H1 (cell line): ENCODE measurements at regions not wholly inside any gene's neighbourhood (a gene's known extent, or its start where the extent isn't known, plus 50 kb on each side); places are given as distances from the start of the nearest gene placed in this dataset.

Source experiments
- CTCF ChIA-PET: fragments of 300-600 bp; sonication (Branson Sonifier 250); formaldehyde crosslinking; loops from one replicate; lab custom pipeline; 2021; ENCODE audit not compliant: partially characterized antibody; lab: Charles Lee
- POLR2A ChIA-PET: fragments of 300-600 bp; sonication (Branson Sonifier 250); formaldehyde crosslinking; loops from one replicate; lab custom pipeline; 2021; ENCODE audit warnings: inconsistent platforms; ENCODE audit not compliant: partially characterized antibody; lab: Charles Lee
- DNase-seq, 2 experiments: peaks; one replicate each; pipeline versions ENCODE4 v3.0.0 to v3.0.0-alpha.2; 2010 to 2022; ENCODE audit warnings: low spot score in 2 of 2, low read depth in 1 of 2, mixed read lengths in 1 of 2
- FAIRE-seq: peaks from 2 replicates; lab custom pipeline; 2011; peaks lifted over from hg19 to GRCh38; lab: Jason Lieb, UNC
- H2AFZ ChIP-seq: 2 replicates; pipeline ENCODE4 v1.8.1; 2012; ENCODE audit warnings: low read length, inconsistent platforms
- H2AK5ac ChIP-seq: 2 replicates; pipeline ENCODE4 v1.6.1; 2013; ENCODE audit warnings: low read depth, low read length
- H2BK120ac ChIP-seq: replicated peaks from 2 replicates; pipeline ENCODE3; 2013; ENCODE audit warnings: low read depth, low read length, inconsistent platforms
- H2BK12ac ChIP-seq: 2 replicates; pipeline ENCODE4 v1.6.1; 2013; ENCODE audit warnings: low read depth, low read length
- H2BK15ac ChIP-seq: 2 replicates; pipeline ENCODE4 v1.6.1; 2013; ENCODE audit warnings: low read length
- H2BK20ac ChIP-seq: 2 replicates; pipeline ENCODE4 v1.6.1; 2013; ENCODE audit warnings: low read length
- H2BK5ac ChIP-seq: 2 replicates; pipeline ENCODE4 v1.6.1; 2013; ENCODE audit warnings: low read depth, low read length
- H3K14ac ChIP-seq: 2 replicates; pipeline ENCODE4 v1.6.1; 2013; ENCODE audit warnings: inconsistent platforms; ENCODE audit not compliant: insufficient read length
- H3K18ac ChIP-seq: 2 replicates; pipeline ENCODE4 v1.6.1; 2013; ENCODE audit warnings: low read length; ENCODE audit errors: extremely low read depth
- H3K23ac ChIP-seq: 2 replicates; pipeline ENCODE4 v1.6.1; 2013; ENCODE audit warnings: inconsistent platforms; ENCODE audit not compliant: insufficient read length
- H3K23me2 ChIP-seq: 2 replicates; pipeline ENCODE4 v1.6.1; 2013; ENCODE audit warnings: low read depth, low read length
- H3K27ac ChIP-seq: 2 replicates; pipeline ENCODE4 v1.6.1; 2011; ENCODE audit warnings: low read depth, low read length, inconsistent platforms
- H3K27me3 ChIP-seq, 4 experiments: replicated peaks in 1 of 4; 1 replicate in 1 of 4; 2 replicates in 3 of 4; pipeline versions ENCODE4 v1.6.1 to v1.8.1; 2011 to 2013; ENCODE audit warnings: low read length in 3 of 4, mild to moderate bottlenecking in 3 of 4, inconsistent platforms in 2 of 4, mixed read lengths in 2 of 4, moderate library complexity in 1 of 4; ENCODE audit not compliant: control insufficient read depth in 3 of 4, insufficient read depth in 3 of 4; ENCODE audit errors: extremely low read depth in 1 of 4
- H3K36me3 ChIP-seq, 4 experiments: 2 replicates each; pipeline versions ENCODE4 v1.6.1 to v1.8.1; 2011 to 2013; ENCODE audit warnings: mild to moderate bottlenecking in 4 of 4, low read length in 3 of 4, moderate library complexity in 2 of 4, control low read depth in 1 of 4, inconsistent platforms in 1 of 4; ENCODE audit not compliant: insufficient read depth in 4 of 4, control insufficient read depth in 2 of 4
- H3K4ac ChIP-seq: replicated peaks from 2 replicates; pipeline ENCODE3; 2013; ENCODE audit warnings: low read length, low read depth, mixed read lengths, inconsistent platforms; ENCODE audit not compliant: insufficient read length
- H3K4me1 ChIP-seq, 4 experiments: replicated peaks in 1 of 4; 1 replicate in 1 of 4; 2 replicates in 3 of 4; pipeline versions ENCODE4 v1.6.1 to v1.8.1; 2011 to 2013; ENCODE audit warnings: low read length in 3 of 4, inconsistent platforms in 2 of 4, mixed read lengths in 1 of 4; ENCODE audit not compliant: insufficient read depth in 4 of 4, control insufficient read depth in 3 of 4
- H3K4me2 ChIP-seq, 2 experiments: 2 replicates each; pipeline versions ENCODE4 v1.6.1 to v1.8.1; 2011 to 2013; ENCODE audit warnings: low read depth in 2 of 2, low read length in 2 of 2, control low read depth in 1 of 2, inconsistent platforms in 1 of 2, mild to moderate bottlenecking in 1 of 2; ENCODE audit not compliant: insufficient read depth in 1 of 2
- H3K4me3 ChIP-seq, 4 experiments: fragments of 200-600, 300-600 bp in 1 of 4; sonication (generic), shearing (Covaris generic), sonication (Bioruptor Twin) in 1 of 4; 2 replicates each; pipeline versions ENCODE4 v1.5.1 to v1.8.1; 2011 to 2016; ENCODE audit warnings: low read length in 4 of 4, low read depth in 3 of 4, control low read depth in 2 of 4, inconsistent platforms in 2 of 4, mild to moderate bottlenecking in 2 of 4, mixed read lengths in 1 of 4, moderate library complexity in 1 of 4; ENCODE audit not compliant: insufficient read depth in 2 of 4; ENCODE audit errors: extremely low read depth in 1 of 4
- H3K56ac ChIP-seq: replicated peaks from 2 replicates; pipeline ENCODE3; 2013; ENCODE audit warnings: low read depth, mild to moderate bottlenecking, mixed read lengths, low read length, inconsistent platforms; ENCODE audit not compliant: insufficient read length
- H3K79me1 ChIP-seq: 2 replicates; pipeline ENCODE4 v1.6.1; 2013; ENCODE audit warnings: low read depth, low read length, control low read depth
- H3K79me2 ChIP-seq, 2 experiments: 2 replicates each; pipeline versions ENCODE4 v1.6.1 to v1.8.1; 2012 to 2013; ENCODE audit warnings: low read length in 2 of 2, mild to moderate bottlenecking in 2 of 2, inconsistent platforms in 1 of 2; ENCODE audit not compliant: insufficient read depth in 2 of 2, control insufficient read depth in 1 of 2
- H3K9ac ChIP-seq, 4 experiments: replicated peaks in 1 of 4; 1 replicate in 1 of 4; 2 replicates in 3 of 4; pipeline versions ENCODE4 v1.6.1 to v1.8.1; 2011 to 2013; ENCODE audit warnings: low read depth in 3 of 4, low read length in 3 of 4, control low read depth in 2 of 4, mild to moderate bottlenecking in 2 of 4, moderate library complexity in 2 of 4, inconsistent platforms in 1 of 4; ENCODE audit errors: extremely low read depth in 1 of 4
- H3K9me3 ChIP-seq, 2 experiments: 2 replicates each; pipeline versions ENCODE4 v1.6.1 to v1.8.1; 2012 to 2013; ENCODE audit warnings: mild to moderate bottlenecking in 2 of 2, moderate library complexity in 2 of 2, control low read depth in 1 of 2, inconsistent platforms in 1 of 2, low read depth in 1 of 2, low read length in 1 of 2, mixed read lengths in 1 of 2; ENCODE audit not compliant: insufficient read depth in 2 of 2
- H4K20me1 ChIP-seq, 2 experiments: replicated peaks in 1 of 2; 2 replicates each; pipeline versions ENCODE3 to v1.8.1; 2011 to 2013; ENCODE audit warnings: inconsistent platforms in 2 of 2, low read length in 2 of 2, mild to moderate bottlenecking in 1 of 2; ENCODE audit not compliant: insufficient read depth in 2 of 2, control insufficient read depth in 1 of 2
- H4K5ac ChIP-seq: 2 replicates; pipeline ENCODE4 v1.6.1; 2013; ENCODE audit warnings: low read length, low read depth, mixed read lengths, inconsistent platforms; ENCODE audit not compliant: insufficient read length
- H4K8ac ChIP-seq: 2 replicates; pipeline ENCODE4 v1.8.0; 2013; ENCODE audit warnings: mild to moderate bottlenecking, moderate library complexity, low read length, inconsistent platforms; ENCODE audit not compliant: insufficient read depth; ENCODE audit errors: extremely low read depth
- H4K91ac ChIP-seq: replicated peaks from 2 replicates; pipeline ENCODE3; 2013; ENCODE audit warnings: low read length, mixed read lengths, inconsistent platforms; ENCODE audit not compliant: insufficient read length
- CBX8 ChIP-seq: fragments of 300-800, 300-1000 bp; sonication (generic); IDR thresholded peaks from 2 replicates; pipeline ENCODE4 v1.7.1; 2016; ENCODE audit warnings: low read depth, low read length, borderline replicate concordance
- CTBP2 ChIP-seq: IDR thresholded peaks from 2 replicates; pipeline ENCODE4 v1.7.0; 2011; ENCODE audit warnings: borderline replicate concordance, mild to moderate bottlenecking, moderate library complexity, mixed read lengths, low read length; ENCODE audit not compliant: insufficient read depth, insufficient read length
- EGR1 ChIP-seq: IDR thresholded peaks from 2 replicates; pipeline ENCODE4 v1.6.1; 2011; ENCODE audit warnings: low read depth, low read length, borderline replicate concordance
- EP300 ChIP-seq, 2 experiments: IDR thresholded peaks; 1 replicate in 1 of 2; 2 replicates in 1 of 2; pipeline ENCODE4 v1.6.1; 2011 to 2012; ENCODE audit warnings: low read depth in 2 of 2, low read length in 2 of 2, mild to moderate bottlenecking in 2 of 2, borderline replicate concordance in 1 of 2, inconsistent platforms in 1 of 2, moderate library complexity in 1 of 2
- GTF2F1 ChIP-seq: IDR thresholded peaks from 2 replicates; pipeline ENCODE4 v1.6.1; 2012; ENCODE audit warnings: low read depth, low read length, improper control_type of control experiment, borderline replicate concordance
- HDAC6 ChIP-seq: IDR thresholded peaks from one replicate; pipeline ENCODE4 v1.7.1; 2012; ENCODE audit warnings: low read depth, mild to moderate bottlenecking, inconsistent platforms, low read length, moderate library complexity
- MAFK ChIP-seq: IDR thresholded peaks from 2 replicates; pipeline ENCODE4 v1.6.1; 2012; ENCODE audit warnings: low read depth, mild to moderate bottlenecking, improper control_type of control experiment, low read length
- MAX ChIP-seq: IDR thresholded peaks from 2 replicates; pipeline ENCODE4 v1.6.1; 2012; ENCODE audit warnings: inconsistent platforms
- POU5F1 ChIP-seq: IDR thresholded peaks from 2 replicates; pipeline ENCODE4 v1.6.1; 2011; ENCODE audit warnings: low read depth, mild to moderate bottlenecking, low read length, moderate library complexity
- SP4 ChIP-seq: IDR thresholded peaks from 2 replicates; pipeline ENCODE4 v1.6.1; 2012; ENCODE audit warnings: low read length, inconsistent platforms
- TAF7 ChIP-seq: optimal IDR thresholded peaks from 2 replicates; pipeline ENCODE3; 2011; ENCODE audit warnings: low read depth, mild to moderate bottlenecking, inconsistent platforms, low read length, moderate library complexity, borderline replicate concordance
- TEAD4 ChIP-seq: IDR thresholded peaks from 2 replicates; pipeline ENCODE4 v1.6.1; 2012; ENCODE audit warnings: low read depth, low read length, inconsistent platforms, mixed read lengths
- USF2 ChIP-seq: IDR thresholded peaks from 2 replicates; pipeline ENCODE4 v1.6.1; 2011; ENCODE audit warnings: low read length, improper control_type of control experiment
- WGBS, 2 experiments: shearing (Covaris generic) in 1 of 2; methylation state at CpG; one replicate each; pipeline versions ENCODE4 v1.1.6 to v1.1.7; 2013 to 2015; ENCODE audit warnings: low lambda C conversion rate in 2 of 2, mixed read lengths in 2 of 2, inconsistent platforms in 1 of 2, low coverage in 1 of 2, missing lambda C conversion rate in 1 of 2; ENCODE audit not compliant: insufficient replicate concordance in 2 of 2, insufficient coverage in 1 of 2, insufficient read length in 1 of 2; ENCODE audit errors: extremely low coverage in 1 of 2, missing lambda C conversion rate in 1 of 2; 5-methylcytosine and 5-hydroxymethylcytosine counted together

GRCh38 chr9:118324706-118325105 lies 620.5 kb downstream of the TLR4 start:
- no peak overlapping the region for H4K5ac ChIP-seq
- no peak overlapping the region for H2BK120ac ChIP-seq
- TF ChIP-seq EGR1 = no peak
- no peak for TF ChIP-seq MAFK
- no peak for TF ChIP-seq TEAD4
- no peak for TF ChIP-seq EP300 (IDR thresholded peaks at IDR 0.05; ENCODE audit: borderline replicate concordance in 1 of 2, low read depth in 2 of 2, low read length in 2 of 2)
- TF ChIP-seq TAF7 = no peak
- no peak for TF ChIP-seq POU5F1
- TF ChIP-seq HDAC6 = no peak
- no peak for TF ChIP-seq MAX
- no peak for TF ChIP-seq USF2
- no peak for TF ChIP-seq CBX8
- no peak for TF ChIP-seq GTF2F1
- no peak for TF ChIP-seq SP4
- TF ChIP-seq CTBP2 = no peak
- H3K27ac ChIP-seq = no peak overlapping the region
- H4K91ac ChIP-seq = no peak overlapping the region
- no peak overlapping the region for H2BK5ac ChIP-seq
- H3K23me2 ChIP-seq = no peaks in the 10 kb centered on the region
- no peak for DNase-seq
- H3K4me1 ChIP-seq = peaks cover 0 to 4% (median 0%) of the 10 kb centered on the region in 4 experiments; a peak in 1 of 7 replicates
- no peak overlapping the region for H3K23ac ChIP-seq
- H3K56ac ChIP-seq = no peak overlapping the region
- FAIRE-seq = no peak
- no peak overlapping the region for H4K8ac ChIP-seq
- no peak overlapping the region for H2BK20ac ChIP-seq
- H3K14ac ChIP-seq = no peak overlapping the region
- H4K20me1 ChIP-seq = no peaks in the 10 kb centered on the region
- ChIA-PET CTCF (interaction anchor here (0.7 kb wide), 1 partner anchor 195 kb away, joined by 4 read pairs; no protein-coding TSS in a partner anchor), POLR2A (no interaction called here)
- no peak overlapping the region for H2BK12ac ChIP-seq
- no peak overlapping the region for H3K4ac ChIP-seq
- 100% methylated on average over 2 of the region's 2 CpGs; no CpG with 5 or more reads in 1 of the 2 experiments for WGBS, 2 experiments
- no peak overlapping the region for H2AFZ ChIP-seq
- H3K9me3 ChIP-seq = no peaks in the 10 kb centered on the region
- H3K27me3 ChIP-seq = no peaks in the 10 kb centered on the region
- no peak overlapping the region for H3K4me3 ChIP-seq
- H3K79me1 ChIP-seq = no peaks in the 10 kb centered on the region
- H3K18ac ChIP-seq = no peak overlapping the region
- H2BK15ac ChIP-seq = no peak overlapping the region
- no peaks in the 10 kb centered on the region for H3K36me3 ChIP-seq
- H3K9ac ChIP-seq = no peak overlapping the region
- no peak overlapping the region for H3K4me2 ChIP-seq
- H3K79me2 ChIP-seq = no peaks in the 10 kb centered on the region
- no peak overlapping the region for H2AK5ac ChIP-seq
